SW 1271 (cell line): ENCODE measurements at regions not wholly inside any gene's neighbourhood (a gene's known extent, or its start where the extent isn't known, plus 50 kb on each side); places are given as distances from the start of the nearest gene placed in this dataset.

Experiments used
- DNase-seq, 2 experiments: peaks; one replicate each; lab custom pipeline; 2025; lab: John Stamatoyannopoulos, UW

GRCh38 chr5:133829786-133830185, 138.6 kb downstream of the C5orf15 start:
- no peak for DNase-seq

- DNase-seq = no peak
Observed at GRCh38 chr5:133828722-133829121, 139.7 kb downstream of the C5orf15 start.

GRCh38 chr5:133827830-133828229, 140.6 kb downstream of the C5orf15 start:
- no peak for DNase-seq

- DNase-seq = no peak
Observed at GRCh38 chr5:133827011-133827410, 141.4 kb downstream of the C5orf15 start.

GRCh38 chr5:133825631-133826289, 142.7 kb downstream of the C5orf15 start:
- no peak for DNase-seq

- no peak for DNase-seq
Observed at GRCh38 chr5:133824661-133825254, 143.7 kb downstream of the C5orf15 start.

- no peak for DNase-seq
Observed at GRCh38 chr5:133821889-133822288, 146.5 kb downstream of the C5orf15 start.

- no peak for DNase-seq
Observed at GRCh38 chr5:133821311-133821741, 147.1 kb downstream of the C5orf15 start.

- DNase-seq = no peak
Observed at GRCh38 chr5:133820507-133820906, 147.9 kb downstream of the C5orf15 start.

GRCh38 chr5:133819977-133820471, 148.4 kb downstream of the C5orf15 start:
- DNase-seq = no peak

- no peak for DNase-seq
Observed at GRCh38 chr5:133818869-133819600, 149.4 kb downstream of the C5orf15 start.

GRCh38 chr5:133818031-133818431, 150.4 kb downstream of the C5orf15 start:
- no peak for DNase-seq

GRCh38 chr5:133817456-133817855, 151.0 kb downstream of the C5orf15 start:
- DNase-seq = no peak

- DNase-seq = no peak
Observed at GRCh38 chr5:133816791-133817190, 151.6 kb downstream of the C5orf15 start.

GRCh38 chr5:133814152-133814551, 154.3 kb downstream of the C5orf15 start:
- no peak for DNase-seq

- no peak for DNase-seq
Observed at GRCh38 chr5:133811168-133811567, 157.3 kb downstream of the C5orf15 start.

- no peak for DNase-seq
Observed at GRCh38 chr5:133809801-133810200, 158.6 kb downstream of the C5orf15 start.

- no peak for DNase-seq
Observed at GRCh38 chr5:133807348-133807747, 161.1 kb downstream of the C5orf15 start.

- no peak for DNase-seq
Observed at GRCh38 chr5:133806847-133807246, 161.6 kb downstream of the C5orf15 start.

- DNase-seq = no peak
Observed at GRCh38 chr5:133801955-133802751, 166.3 kb downstream of the C5orf15 start.

- no peak for DNase-seq
Observed at GRCh38 chr5:133801431-133801830, 167.0 kb downstream of the C5orf15 start.

GRCh38 chr5:133799571-133800237, 168.7 kb downstream of the C5orf15 start:
- no peak for DNase-seq
